Dermis blood vessel endothelial cell (primary cell): ENCODE measurements at regions not wholly inside any gene's neighbourhood (a gene's known extent, or its start where the extent isn't known, plus 50 kb on each side); places are given as distances from the start of the nearest gene placed in this dataset.
"Not testable (repeated sequence)": the region's sequence is repeated elsewhere in the genome, so short reads cannot be mapped to it uniquely, and the experiment has no call there.

Source experiments
- DNase-seq: peaks from one replicate; pipeline ENCODE4 v3.0.0; 2010

DNA sequence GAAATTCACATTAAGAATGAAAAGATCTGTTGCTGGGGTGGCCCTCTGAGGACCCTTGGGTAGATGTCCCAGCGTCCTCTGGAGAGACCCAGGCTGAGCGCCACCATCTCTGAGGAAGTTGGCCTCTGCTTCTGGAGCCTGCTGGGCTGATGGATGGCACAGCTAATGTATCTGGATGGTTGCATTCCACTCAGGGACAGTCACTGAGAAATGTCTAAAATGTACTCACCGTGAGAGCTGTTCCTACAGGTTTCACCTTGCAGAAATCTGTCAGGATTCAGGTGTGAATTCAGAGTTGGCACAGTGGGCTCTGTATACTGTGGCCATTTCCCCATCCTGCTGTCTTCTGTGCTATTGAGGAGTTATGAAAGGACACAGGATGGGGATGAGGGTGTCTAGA lies 247.2 kb downstream of the AACS start:
- no peak for DNase-seq

DNA sequence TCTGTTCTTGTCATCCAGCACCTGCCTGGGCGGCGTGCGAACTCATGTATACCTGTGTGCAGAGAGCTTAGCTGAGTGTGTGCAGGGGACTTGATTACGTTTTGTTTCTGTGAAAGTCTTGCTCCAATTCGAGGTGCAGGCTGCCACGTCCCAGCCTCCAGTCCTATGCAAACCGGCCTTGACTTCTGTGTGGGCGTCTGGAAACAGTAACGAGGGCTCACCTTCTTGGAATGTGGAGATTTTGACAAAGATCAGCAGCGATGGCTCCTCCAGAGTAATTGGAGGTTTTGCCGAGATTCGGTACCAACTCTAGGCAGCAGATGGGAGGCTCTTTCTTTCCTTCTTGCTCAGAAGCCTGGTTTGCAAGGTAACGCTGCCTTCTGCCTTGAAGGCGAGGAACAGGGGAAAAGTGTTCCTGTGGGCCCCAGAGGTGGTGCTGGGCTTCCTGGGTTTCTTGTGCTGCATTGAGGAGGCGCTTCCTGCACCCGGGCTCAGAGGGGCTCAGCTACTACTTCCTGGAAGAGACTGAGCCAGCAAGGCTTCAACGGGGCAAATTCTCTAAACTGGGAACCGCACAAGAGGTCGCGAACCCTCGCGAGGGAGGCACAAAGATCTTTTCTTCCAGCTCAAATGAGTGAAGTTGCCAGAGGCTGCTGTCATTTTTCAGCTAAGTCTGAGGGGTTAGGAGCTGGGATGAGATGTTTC lies 249.0 kb downstream of the AACS start:
- DNase-seq = no peak

DNA sequence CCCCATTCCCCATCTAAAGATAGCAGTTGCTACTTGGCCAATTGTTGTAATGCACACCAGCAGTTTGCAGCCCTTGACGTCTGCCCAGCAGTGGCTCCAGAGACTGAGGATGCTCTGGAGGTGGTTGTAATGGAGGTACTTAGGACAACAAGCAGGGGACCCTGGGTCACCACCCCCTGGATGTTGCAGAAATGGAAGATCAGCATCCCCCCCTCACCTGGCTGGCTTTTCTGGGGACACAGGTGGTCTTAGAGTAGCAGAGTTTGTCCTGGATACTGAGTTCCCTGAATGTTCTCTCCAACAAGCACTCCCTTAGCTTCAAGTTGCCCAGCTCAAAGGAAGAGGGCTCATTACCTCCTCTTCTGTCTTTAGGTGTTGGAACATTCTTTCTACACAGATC lies 250.5 kb downstream of the AACS start:
- DNase-seq = no peak

DNA sequence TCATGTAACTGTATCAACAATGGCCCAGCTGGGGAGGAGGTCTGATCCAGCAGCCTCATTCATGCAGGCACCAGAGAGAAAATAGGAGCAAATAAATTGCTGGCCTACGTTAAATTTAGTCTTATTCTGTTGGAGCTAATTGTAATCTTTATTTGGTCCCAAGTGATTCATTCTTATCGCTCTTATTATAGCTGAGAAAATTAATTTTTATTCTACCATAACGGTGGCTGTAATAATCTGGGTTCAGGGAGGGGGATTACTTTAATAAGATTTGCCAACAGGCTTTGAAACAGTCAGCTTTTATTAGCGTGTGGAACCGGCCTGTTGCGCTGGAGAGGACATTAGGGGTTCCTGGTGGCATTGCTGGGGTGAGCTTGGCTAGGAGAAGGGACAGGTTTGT lies 254.9 kb downstream of the AACS start:
- no peak for DNase-seq

DNA sequence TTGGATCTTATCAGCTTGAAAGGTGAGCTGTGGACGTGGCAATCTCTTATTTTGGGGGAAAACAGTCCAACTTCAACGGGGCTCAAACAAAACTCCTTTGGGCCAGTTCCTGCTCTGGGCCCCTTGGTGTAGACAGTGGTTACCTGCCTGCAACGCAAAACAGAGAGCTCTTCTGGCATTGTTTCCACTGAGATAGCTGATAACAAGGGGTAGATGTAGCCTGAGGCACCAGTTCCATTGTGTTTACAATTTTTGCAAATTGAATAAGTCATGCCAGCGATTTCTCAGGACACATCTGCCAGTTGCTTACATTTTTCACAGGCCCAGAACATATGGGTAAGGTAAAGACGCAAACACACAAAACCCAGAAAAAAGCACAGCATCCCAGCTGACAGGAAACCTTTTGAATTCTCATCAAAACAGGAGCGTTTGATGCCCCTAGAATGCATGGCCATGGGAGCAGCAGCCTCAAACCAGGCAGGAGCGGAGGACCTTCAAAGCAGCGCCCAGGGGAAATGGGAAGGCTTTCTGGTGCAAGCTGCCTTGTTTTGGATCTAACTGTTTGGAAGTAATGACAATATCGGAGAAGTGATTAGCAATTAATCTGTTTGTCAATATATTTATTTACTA lies 259.7 kb downstream of the AACS start:
- no peak for DNase-seq

DNA sequence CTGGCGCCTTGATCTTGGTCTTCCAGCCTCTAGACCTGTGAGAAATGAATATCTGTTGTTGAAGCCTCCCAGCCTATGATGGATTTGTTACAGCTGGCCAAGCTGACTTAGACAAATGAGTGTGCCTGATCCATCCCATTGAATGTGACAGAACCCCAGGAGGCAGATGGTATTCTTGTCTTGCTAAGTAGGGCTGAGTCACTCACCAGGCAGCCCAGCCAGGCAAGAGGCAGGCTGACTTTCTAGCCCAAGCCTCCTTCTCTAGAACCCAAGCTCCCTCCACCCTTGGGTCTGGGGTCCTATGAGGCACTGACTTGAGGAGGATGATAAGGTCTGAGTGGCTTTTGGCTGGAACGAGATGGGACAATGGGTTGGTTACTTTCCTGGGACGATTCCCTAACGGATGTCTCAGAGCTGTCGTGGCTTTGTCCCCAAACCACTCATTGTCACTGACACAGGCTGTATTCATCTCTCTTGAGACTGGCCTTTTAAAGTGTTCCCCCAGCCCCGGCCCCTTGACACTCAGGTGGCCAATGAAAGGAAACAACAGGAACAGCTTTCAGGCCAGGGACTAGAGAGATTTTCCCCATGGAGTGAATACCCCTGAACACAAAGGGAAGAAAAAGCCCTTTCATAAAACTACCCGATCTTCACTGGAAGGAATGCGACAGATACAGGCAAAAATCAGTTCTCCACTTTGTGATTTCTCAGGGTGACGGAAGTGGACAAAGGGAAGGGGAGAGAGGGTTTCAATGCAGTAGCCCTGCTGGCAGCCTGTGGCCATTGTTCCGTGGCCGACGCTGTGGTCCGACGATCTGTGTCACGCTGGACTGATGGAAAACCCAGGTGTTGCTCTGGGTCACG lies 264.2 kb downstream of the AACS start:
- no peak for DNase-seq

DNA sequence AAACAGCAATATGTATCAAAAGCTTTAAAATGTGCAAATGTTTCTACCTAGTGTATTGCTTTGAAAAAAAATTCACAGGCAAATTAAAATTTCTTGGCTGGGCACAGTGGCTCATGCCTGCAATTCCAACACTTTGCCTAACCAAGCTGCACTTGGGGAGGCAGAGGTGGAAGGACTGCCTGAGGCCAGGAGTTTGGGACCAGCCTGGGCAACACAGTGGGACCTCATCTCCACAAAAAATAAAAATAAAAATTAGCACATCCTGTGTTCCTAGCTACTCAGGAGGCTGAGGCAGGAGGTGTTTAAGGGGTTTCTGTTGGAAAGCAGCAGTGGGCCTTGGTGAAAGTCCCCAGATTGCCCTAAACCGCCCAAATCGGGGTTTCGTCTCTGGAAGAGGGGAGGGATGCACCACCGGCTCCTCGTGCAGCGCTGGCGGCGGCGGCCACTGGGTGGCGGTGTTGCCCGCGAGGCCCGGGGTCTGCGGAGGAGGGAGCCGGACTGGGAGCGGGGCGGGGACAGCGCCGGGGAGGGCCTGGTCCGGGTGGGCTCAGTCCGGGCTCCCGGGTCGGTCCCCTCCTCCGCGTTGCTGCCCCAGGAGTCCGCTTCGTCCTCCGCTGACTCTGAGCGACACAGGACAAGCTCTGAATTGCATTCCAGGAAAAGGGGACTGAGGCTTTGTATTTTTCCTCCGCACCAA lies 265.6 kb downstream of the AACS start:
- peak; percentile 56 for DNase-seq

DNA sequence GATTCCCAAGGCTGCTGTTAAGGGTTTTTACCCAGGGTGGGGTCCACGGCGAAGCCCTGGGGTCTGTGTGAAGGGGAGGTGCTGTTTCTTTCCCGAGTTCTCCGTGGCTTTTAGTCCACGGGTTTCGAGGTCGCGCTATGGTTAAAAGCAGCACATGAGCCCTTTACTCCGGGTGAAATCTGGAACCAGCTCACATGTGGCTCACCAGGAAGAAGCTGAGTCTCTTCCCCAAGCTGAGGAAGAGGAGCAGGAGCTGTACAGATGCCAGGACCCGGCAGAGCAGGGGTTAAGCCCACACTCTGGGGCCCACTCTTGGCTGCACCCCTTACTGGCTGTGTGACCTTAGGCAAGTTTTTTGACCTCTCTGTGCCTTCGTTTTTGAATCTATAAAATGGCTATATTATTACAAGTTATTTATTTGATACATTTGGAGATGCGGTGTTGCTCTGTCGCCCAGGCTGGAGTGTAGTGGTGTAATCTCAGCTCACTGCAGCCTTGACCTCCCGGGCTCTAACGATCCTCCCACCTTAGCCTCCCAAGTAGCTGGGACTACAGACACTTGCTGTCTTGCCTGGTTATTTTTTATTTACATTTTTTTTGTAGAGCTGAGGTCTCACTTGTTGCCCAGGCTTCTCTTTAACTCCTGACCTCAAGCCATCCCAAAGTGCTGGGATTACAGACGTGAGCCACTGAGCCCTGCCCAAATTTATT lies 266.3 kb downstream of the AACS start:
- no peak for DNase-seq

DNA sequence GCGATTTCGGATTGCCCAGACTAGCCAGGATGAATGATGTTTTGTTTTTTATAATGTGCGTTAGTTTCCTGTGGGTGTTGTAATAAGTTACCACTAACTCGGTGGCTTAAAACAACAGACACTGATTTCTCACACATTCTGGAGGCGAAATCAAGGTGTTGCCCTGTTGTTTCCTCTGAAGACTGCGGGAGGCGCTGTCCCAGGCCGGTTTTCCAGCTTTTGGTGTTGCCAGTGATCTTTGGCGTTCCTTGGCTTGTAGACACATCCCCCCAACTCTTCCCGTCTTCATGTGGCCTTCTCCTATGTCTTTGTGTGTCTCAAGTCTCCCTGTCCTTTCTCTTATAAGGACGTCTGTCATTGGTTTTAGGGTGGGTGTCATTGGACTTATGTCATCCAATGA lies 267.7 kb downstream of the AACS start:
- DNase-seq = no peak

DNA sequence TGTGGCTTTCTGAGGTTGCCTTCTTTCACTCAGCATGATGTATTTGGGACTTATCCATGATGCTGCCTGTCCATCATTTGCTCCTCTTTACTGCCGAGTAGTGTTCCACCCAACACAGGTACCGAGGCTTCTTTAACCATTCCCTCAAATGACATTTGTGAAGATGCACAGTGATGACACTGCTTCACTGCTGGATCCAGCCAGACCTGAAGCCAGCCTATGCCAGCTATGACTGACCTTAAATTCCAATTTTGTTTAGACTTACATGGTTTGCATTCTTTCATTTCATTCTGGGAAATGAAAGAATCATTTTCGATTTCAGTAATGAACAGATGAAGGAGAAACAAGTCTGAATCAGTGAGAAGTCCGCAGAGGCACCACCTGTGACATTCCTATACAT lies 271.0 kb downstream of the AACS start:
- no peak for DNase-seq

DNA sequence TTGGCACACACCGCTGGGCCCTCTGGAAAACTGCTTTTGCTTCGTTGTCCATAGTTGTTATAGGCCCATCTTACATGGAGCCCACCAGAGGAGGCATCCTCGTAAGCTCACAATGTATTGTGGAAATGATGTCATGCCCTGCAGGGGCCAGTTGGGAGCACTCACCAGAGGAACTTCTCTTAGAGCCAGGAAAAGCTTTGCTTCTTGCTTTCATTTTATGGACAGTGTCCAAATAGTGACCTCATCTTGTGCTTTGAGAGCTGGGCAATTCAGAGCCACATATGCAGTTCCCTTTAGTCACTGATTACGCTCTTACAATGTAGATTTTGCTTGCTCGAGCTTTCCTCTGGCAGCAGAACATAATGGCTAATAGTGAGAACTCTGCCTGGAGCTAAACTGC lies 275.6 kb downstream of the AACS start:
- DNase-seq = peak; percentile 70

DNA sequence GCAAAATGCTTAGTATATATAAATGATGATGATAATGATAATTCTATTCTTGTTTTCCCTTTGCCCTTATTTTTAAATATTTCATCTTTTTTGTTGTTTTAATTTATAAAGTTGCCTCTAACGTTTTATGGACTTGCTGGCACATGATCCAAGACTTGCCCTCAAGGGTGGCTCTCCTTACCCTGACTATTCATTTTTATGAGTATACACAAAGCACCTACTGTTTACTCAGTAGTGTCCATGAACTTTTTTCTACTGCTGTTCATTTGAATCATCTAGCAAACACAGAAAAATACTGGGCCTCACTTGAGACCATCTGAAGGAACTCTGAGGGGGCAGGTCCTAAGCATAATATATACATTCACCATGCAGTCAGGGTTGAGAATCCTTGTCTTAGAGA lies 276.2 kb downstream of the AACS start:
- no peak for DNase-seq

DNA sequence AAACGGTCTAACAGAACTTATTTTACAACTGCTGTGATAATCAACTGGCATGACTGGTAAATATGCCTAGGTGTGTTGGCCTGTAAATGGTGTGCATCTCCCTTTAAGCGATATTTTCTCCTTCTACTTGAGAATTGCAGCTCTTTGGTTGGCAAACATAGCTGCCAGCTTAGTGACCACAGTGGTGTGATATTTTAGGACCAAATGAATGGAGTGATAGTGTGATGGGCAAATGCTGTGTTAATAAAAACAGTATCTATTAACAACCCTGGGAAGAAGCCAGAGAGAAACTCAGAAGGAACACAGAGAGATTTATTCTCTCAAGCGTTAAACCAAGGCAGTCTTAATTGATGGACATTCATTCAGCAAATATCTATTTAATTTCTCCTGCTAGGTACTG lies 278.4 kb downstream of the AACS start:
- no peak for DNase-seq

DNA sequence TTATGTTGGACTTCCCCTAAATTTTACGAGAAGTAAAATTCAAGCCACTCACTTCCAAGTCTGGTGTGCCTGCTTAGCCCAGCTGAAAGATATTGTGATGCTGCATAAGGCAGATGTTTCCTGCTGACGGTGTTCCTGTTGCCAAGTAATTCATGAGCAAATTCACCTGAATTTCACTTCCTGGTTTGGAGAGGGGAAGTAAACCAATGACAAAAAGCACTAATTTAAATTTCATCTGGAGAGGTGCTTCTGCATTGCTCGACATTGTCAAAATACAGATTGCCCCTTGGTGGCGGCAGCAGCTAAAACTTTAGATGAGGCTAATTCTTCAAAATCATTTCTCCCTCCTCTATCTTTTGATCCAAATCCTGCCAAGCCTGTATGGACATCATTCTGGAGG lies 281.1 kb downstream of the AACS start:
- DNase-seq = peak; percentile 39

DNA sequence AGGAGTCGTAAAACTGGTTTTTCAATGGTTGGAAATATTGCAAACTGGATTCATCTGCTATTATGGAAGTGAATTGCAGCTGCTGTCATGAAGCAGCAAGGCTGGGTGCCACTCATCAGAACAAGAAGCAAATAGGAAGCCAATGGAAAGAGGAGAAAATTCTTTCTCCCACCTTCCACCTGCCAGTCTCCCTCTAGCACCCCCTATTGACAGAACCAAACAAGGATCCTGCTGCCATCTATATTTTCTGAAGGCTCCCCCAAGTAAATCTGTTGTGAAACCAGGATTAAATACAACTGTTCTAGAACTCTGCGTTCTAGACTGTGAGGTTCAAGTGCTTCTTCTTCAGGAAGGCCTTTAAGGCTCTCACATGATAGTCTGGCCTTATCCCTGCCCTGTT lies 286.6 kb downstream of the AACS start:
- no peak for DNase-seq

DNA sequence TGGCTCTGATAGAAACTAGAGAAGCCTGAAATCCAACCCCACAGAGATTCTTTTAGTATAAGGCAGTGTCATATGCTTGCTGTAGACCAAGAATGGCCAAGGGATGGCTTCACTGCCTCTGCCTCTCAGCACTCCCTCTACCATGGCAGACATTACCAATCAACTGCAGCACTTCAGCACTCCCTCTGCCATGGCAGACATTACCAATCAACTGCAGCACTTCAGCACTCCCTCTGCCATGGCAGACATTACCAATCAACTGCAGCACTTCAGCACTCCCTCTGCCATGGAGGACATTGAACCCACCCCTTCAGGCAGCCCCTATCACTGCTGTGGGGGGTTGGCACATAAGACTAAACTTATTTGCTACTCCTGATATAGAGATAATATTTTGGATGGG lies 287.8 kb downstream of the AACS start:
- not testable (repeated sequence) for DNase-seq

DNA sequence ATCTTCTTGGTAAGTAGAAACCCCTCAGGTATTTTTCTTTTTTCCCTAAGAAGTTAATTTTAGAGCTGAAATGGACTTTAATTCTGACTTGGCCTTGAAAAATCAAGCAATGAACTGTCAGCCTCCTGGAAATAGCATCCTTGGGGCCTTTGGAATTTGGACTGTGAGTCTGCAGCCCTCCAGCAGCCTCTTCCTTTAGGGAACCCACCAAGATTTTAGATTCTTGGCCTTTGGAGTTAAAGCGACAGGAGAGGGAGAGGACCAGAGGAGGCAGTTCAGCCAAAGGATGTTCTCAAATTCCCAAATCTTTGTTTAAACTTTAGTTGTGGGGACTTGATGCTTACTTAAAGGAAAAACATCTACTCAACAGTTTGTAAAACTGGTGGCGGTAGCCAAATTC lies 288.6 kb downstream of the AACS start:
- DNase-seq = no peak

DNA sequence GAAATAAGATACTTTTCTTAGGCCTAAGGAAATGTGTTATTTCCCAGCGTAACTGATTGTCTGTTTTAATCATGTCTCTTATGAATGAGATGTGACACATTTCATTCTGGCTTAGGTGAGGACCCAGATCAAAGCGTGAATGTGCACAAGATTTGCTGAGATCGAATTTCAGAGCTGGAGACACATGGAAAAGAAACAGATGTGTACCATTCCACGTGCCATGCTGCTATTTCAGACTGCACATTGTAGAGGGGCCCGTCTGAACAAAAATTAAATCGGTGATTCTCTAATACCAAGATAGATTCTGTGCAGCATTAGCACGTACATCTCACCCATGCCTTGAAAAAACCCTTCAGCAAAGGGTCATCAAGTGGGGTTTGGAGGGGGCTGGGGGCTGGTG lies 290.4 kb downstream of the AACS start:
- DNase-seq = no peak

DNA sequence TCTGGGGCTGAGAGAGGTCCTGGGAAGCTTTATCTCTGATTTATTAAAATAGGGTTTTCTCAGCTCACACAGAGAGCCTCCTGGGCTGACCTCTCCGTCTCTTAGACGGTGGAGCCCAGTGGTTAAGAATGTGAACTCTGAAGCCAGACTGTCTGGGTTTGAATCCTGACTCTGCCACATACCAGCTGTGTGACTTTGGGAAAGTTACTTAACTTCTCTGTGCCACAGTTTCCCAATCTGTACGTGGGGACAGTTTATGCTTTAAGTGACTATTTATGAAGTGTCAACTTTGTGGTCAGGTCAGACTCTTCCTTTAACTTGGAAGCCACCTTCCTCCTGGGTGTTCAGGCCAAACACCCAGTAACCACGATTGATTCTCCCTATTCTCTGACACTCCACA lies 290.9 kb downstream of the AACS start:
- no peak for DNase-seq

DNA sequence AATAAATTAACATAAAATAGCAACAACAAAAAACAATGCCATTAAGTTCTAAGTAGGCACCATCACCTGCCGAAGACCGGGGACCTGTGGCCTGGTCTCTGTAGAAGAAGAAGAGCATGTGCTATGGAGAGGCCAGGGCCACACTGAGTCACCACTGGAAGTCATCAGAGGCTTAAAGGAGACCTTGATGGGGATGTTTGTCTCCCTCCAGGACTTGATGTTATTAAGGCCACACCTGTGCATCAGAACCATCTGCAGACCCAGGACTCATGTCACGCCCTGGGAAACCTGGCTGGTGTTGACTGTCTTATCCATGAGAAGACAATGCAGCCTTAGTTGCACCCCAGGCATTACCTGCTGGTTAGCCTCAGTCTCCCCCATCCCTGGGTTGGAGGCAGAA lies 292.3 kb downstream of the AACS start:
- DNase-seq = no peak

DNA sequence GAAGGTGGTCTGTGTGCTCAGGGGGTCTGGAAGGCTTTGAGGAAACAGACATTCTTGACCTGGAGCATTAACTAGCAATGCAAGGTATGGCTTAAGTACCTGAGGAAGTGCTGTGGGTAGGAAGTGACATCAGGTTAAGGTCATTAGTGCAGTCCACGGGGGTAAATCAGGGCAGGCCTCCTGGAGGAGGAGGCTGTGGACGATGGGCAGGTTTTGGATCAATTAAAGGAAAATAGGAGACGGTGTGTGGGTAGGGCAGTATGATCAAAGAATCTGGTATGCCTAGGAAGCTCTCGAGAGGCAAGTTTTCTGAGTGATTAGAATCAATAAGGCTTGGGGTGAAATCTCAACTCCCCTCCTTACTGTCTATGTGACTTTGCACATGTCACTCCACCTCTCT lies 295.3 kb downstream of the AACS start:
- no peak for DNase-seq

DNA sequence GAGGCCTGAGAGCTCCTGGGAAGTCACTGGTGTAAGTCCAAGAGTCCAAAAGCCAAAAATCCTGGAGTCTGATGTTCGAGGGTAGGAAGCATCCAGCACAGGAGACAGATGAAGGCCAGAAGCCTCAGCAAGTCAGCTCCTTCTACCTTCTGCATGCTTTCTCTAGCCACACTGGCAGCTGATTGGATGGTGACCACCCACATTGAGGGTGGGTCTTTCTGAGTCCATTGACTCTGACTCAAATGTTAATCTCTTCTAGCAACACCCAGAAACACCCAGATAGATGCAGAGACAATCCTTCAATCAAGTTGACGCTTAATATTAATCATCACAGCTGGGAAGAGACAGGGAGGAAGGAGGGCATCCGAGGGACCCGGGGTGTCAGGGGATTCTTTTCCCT lies 305.8 kb downstream of the AACS start:
- DNase-seq = no peak

DNA sequence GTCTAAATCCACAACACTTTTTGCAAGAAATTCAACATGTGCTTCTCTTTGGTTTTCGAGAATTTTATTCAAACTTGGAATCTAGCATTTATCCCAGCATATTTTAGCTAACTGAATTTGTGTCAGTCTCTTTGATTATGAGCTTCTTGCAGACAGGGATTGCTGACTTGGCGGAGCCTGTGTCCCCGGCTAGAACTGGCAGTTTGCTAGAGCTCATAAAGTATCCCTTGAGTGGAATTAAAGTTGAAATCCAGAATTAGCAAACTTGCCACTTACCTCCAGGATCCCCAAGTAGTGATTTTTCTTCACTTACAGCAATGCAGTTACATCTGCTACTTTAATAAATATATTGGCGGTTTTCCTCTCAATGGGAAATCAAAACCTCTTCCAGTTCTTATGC lies 306.9 kb downstream of the AACS start:
- DNase-seq = no peak
